Ovary (tissue), 3 donors: ENCODE measurements at regions not wholly inside any gene's neighbourhood (a gene's known extent, or its start where the extent isn't known, plus 50 kb on each side); places are given as distances from the start of the nearest gene placed in this dataset.

ENCODE experiments used
- EP300 ChIP-seq: sonication (generic); formaldehyde crosslinking; IDR thresholded peaks from one replicate; pipeline ENCODE4 v1.6.1; 2017; ENCODE audit warnings: antibody characterized with exemption
- POLR2A ChIP-seq: fragments of 450-650 bp; IDR thresholded peaks from one replicate; pipeline ENCODE4 v1.6.1; 2017; ENCODE audit warnings: antibody characterized with exemption, mild to moderate bottlenecking, moderate library complexity
- TF ChIP-seq, protein P1 (sequence below), 3 donors: fragments of 450-650 bp in 2 of 3; fragments of 200-600 bp in 1 of 3; IDR thresholded peaks; one replicate each; pipeline versions ENCODE4 v1.5.1 to v1.8.0; 2016 to 2022; ENCODE audit warnings: antibody characterized with exemption in 3 of 3, mild to moderate bottlenecking in 1 of 3
- donor health status: DM: no; HTN: no; CAD: no.

DNA sequence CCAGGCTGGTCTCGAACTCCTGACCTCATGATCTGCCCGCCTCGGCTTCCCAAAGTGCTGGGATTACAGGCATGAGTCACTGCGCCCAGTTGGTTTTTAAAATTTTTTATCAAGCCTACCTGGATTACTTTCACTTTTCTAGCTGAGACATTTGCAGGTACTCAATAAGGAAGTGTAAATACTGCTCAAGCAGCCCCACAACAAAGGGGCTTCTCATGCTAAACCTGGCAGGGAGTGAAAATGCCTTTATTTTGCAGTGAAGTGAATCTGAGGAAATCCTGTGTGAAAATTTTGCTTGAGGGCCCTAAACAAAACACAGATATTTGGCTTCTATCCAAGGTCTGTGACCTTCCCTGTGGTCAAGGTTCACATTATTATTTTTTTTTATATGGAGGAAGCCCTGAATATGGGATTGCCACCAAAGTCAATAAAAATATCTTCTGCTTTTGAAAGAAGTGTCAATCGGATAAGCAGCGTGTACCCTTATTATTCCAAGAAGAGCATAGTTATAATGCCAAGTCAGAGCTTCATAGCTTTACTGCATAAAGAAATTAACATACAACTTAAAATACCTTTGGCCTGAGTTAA, 481.0 kb downstream of the SH2D1A start:
- TF ChIP-seq, protein P1, sequence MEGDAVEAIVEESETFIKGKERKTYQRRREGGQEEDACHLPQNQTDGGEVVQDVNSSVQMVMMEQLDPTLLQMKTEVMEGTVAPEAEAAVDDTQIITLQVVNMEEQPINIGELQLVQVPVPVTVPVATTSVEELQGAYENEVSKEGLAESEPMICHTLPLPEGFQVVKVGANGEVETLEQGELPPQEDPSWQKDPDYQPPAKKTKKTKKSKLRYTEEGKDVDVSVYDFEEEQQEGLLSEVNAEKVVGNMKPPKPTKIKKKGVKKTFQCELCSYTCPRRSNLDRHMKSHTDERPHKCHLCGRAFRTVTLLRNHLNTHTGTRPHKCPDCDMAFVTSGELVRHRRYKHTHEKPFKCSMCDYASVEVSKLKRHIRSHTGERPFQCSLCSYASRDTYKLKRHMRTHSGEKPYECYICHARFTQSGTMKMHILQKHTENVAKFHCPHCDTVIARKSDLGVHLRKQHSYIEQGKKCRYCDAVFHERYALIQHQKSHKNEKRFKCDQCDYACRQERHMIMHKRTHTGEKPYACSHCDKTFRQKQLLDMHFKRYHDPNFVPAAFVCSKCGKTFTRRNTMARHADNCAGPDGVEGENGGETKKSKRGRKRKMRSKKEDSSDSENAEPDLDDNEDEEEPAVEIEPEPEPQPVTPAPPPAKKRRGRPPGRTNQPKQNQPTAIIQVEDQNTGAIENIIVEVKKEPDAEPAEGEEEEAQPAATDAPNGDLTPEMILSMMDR (IDR thresholded peaks at IDR 0.05): no peak
- no peak for TF ChIP-seq EP300
- TF ChIP-seq POLR2A: no peak
